ENCODE measurements at regions not wholly inside any gene's neighbourhood (a gene's known extent, or its start where the extent isn't known, plus 50 kb on each side); places are given as distances from the start of the nearest gene placed in this dataset.

GRCh38 chr1:119298687-119299303 lies 69.8 kb upstream of the HAO2 start:
- Histone ChIP-seq H3K79me2 (ENCODE audit: insufficient read depth) (no peaks in the 10 kb centered on the region), H3K27me3 (ENCODE audit: insufficient read depth) (peaks cover 45% of the 10 kb centered on the region; the same call in 1 of the 2 replicates), H3K4me1 (ENCODE audit: control insufficient read depth in 1 of 2, insufficient read depth in 2 of 2, low read depth in 1 of 2, low read length in 1 of 2) (no peaks in the 10 kb centered on the region), H3K36me3 (replicated peaks in 1 of 2; ENCODE audit: control insufficient read depth in 1 of 2, insufficient read depth in 2 of 2, low read length in 1 of 2) (no peaks in the 10 kb centered on the region), H2AFZ (ENCODE audit: low read depth) (no peak overlapping the region), H3K4me2 (no peak overlapping the region), H3K9me2 (no peaks in the 10 kb centered on the region), H3K9ac (no peak overlapping the region), H3F3A (replicated peaks; ENCODE audit: insufficient read depth) (no peaks in the 10 kb centered on the region), H3K9me3 (no peaks in the 10 kb centered on the region), H3K4me3 (ENCODE audit: low read depth in 2 of 2, low read length in 1 of 2) (no peak overlapping the region), H3K27ac (ENCODE audit: low read depth in 2 of 2, low read length in 1 of 2) (peak overlapping the region in 1 of 2 experiments; percentile 16; a peak in 1 of 4 replicates), H4K20me1 (ENCODE audit: insufficient read depth) (no peaks in the 10 kb centered on the region)
- no peak for DNase-seq
- ChIA-PET POLR2A (no interaction called here), CTCF (interaction anchor here (1.9 kb wide), 1 partner anchor 24 kb away, joined by 8 read pairs; no protein-coding TSS in a partner anchor)
- TF ChIP-seq ELF1 (IDR thresholded peaks at IDR 0.05) (no peak), NFIC (IDR thresholded peaks at IDR 0.05; ENCODE audit: borderline replicate concordance) (peak; percentile 64), IRF3 (IDR thresholded peaks at IDR 0.05; ENCODE audit: low read depth, low read length) (no peak), NRF1 (IDR thresholded peaks at IDR 0.05; ENCODE audit: low read depth, low read length) (no peak), TCF12 (IDR thresholded peaks at IDR 0.05) (no peak)

- H3K79me2 ChIP-seq (ENCODE audit: insufficient read depth): no peaks in the 10 kb centered on the region
- H3K27ac ChIP-seq (ENCODE audit: low read depth in 2 of 2, low read length in 1 of 2): no peak overlapping the region
- no peaks in the 10 kb centered on the region for H3F3A ChIP-seq (replicated peaks; ENCODE audit: insufficient read depth)
- ChIA-PET CTCF (interaction anchor here (1.6 kb wide), 1 partner anchor 27 kb away, joined by 8 read pairs; no protein-coding TSS in a partner anchor), POLR2A (no interaction called here)
- H3K9me3 ChIP-seq: no peaks in the 10 kb centered on the region
- H3K9ac ChIP-seq: no peak overlapping the region
- H3K4me2 ChIP-seq: no peak overlapping the region
- H3K27me3 ChIP-seq (ENCODE audit: insufficient read depth): peaks cover 45% of the 10 kb centered on the region; the same call in 1 of the 2 replicates
- no peak overlapping the region for H2AFZ ChIP-seq (ENCODE audit: low read depth)
- no peak overlapping the region for H3K4me3 ChIP-seq (ENCODE audit: low read depth in 2 of 2, low read length in 1 of 2)
- 13% methylated on average over 3 of the region's 3 CpGs for WGBS (ENCODE audit: low lambda C conversion rate)
- H4K20me1 ChIP-seq (ENCODE audit: insufficient read depth): no peaks in the 10 kb centered on the region
- TF ChIP-seq FOXJ3 (CRISPR knock-in tag; IDR thresholded peaks at IDR 0.05): no peak
- no peak for TF ChIP-seq SMC3 (IDR thresholded peaks at IDR 0.05; ENCODE audit: low read depth, low read length)
- TF ChIP-seq RAD21 (IDR thresholded peaks at IDR 0.05; ENCODE audit: low read length): no peak
- no peak for TF ChIP-seq FOXM1 (IDR thresholded peaks at IDR 0.05; ENCODE audit: low read depth)
- no peak for TF ChIP-seq ELF1 (IDR thresholded peaks at IDR 0.05)
- no peak for TF ChIP-seq GATA2 (CRISPR knock-in tag; IDR thresholded peaks at IDR 0.05)
- TF ChIP-seq ZBTB33 (IDR thresholded peaks at IDR 0.05; ENCODE audit: borderline replicate concordance, low read depth): no peak
- no peak for TF ChIP-seq FOSL2 (IDR thresholded peaks at IDR 0.05; ENCODE audit: borderline replicate concordance, low read depth)
- no peak for TF ChIP-seq RXRA (IDR thresholded peaks at IDR 0.05; ENCODE audit: borderline replicate concordance, low read depth)
- TF ChIP-seq PBX3 (IDR thresholded peaks at IDR 0.05): no peak
- no peak for TF ChIP-seq TCF12 (IDR thresholded peaks at IDR 0.05)
- TF ChIP-seq USF1 (IDR thresholded peaks at IDR 0.05; ENCODE audit: borderline replicate concordance, low read depth): no peak
- no peak for TF ChIP-seq NFIC (IDR thresholded peaks at IDR 0.05; ENCODE audit: borderline replicate concordance)
- TF ChIP-seq USF2 (IDR thresholded peaks at IDR 0.05; ENCODE audit: borderline replicate concordance, low read depth, low read length): no peak
- TF ChIP-seq REST (IDR thresholded peaks at IDR 0.05; ENCODE audit: low read depth, low read length): no peak
- no peaks in the 10 kb centered on the region for H3K9me2 ChIP-seq
- DNase-seq: no peak
- H3K36me3 ChIP-seq (replicated peaks in 1 of 2; ENCODE audit: control insufficient read depth in 1 of 2, insufficient read depth in 2 of 2, low read length in 1 of 2): no peaks in the 10 kb centered on the region
- H3K4me1 ChIP-seq (ENCODE audit: control insufficient read depth in 1 of 2, insufficient read depth in 2 of 2, low read depth in 1 of 2, low read length in 1 of 2): no peaks in the 10 kb centered on the region
Measured at GRCh38 chr1:119302011-119302410, 66.6 kb upstream of the HAO2 start.
